Astrocyte of the spinal cord (primary cell): ENCODE measurements at regions not wholly inside any gene's neighbourhood (a gene's known extent, or its start where the extent isn't known, plus 50 kb on each side); places are given as distances from the start of the nearest gene placed in this dataset.

Experiments
- DNase-seq: peaks from one replicate; pipeline ENCODE4 v3.0.0; 2011; ENCODE audit warnings: low read depth, low spot score
- H3K4me3 ChIP-seq: 2 replicates; pipeline ENCODE4 v1.5.1; 2011; ENCODE audit warnings: low read depth, mild to moderate bottlenecking, low read length, moderate library complexity
- CTCF ChIP-seq: IDR thresholded peaks from 2 replicates; pipeline ENCODE4 v1.5.1; 2012; ENCODE audit warnings: low read depth, mild to moderate bottlenecking, low read length, inconsistent platforms
- in situ Hi-C: cut with HindIII; loops from 2 replicates; pipeline ENCODE4 v1.10.0; 2017; ENCODE audit warnings: low sequenced_read_pairs

GRCh38 chr5:124670722-124671184, 75.7 kb downstream of the ZNF608 start:
- TF ChIP-seq CTCF: no peak
- in situ Hi-C loops: no loop called here
- DNase-seq: no peak
- H3K4me3 ChIP-seq: no peak overlapping the region

GRCh38 chr5:124669956-124670721, 76.3 kb downstream of the ZNF608 start:
- no peak for DNase-seq
- in situ Hi-C loops: no loop called here

GRCh38 chr5:124669300-124669648, 77.2 kb downstream of the ZNF608 start:
- no peak overlapping the region for H3K4me3 ChIP-seq
- in situ Hi-C loops: no loop called here
- DNase-seq: no peak
- no peak for TF ChIP-seq CTCF

More at GRCh38 chr5:124669956-124670721, 76.3 kb downstream of the ZNF608 start:
- no peak overlapping the region for H3K4me3 ChIP-seq
- no peak for TF ChIP-seq CTCF

- no peak for DNase-seq
- no peak overlapping the region for H3K4me3 ChIP-seq
- in situ Hi-C loops: no loop called here
- no peak for TF ChIP-seq CTCF
These were observed 77.8 kb downstream of the ZNF608 start for GRCh38 chr5:124668353-124669299.

- no peak overlapping the region for H3K4me3 ChIP-seq
- in situ Hi-C loops: no loop called here
- TF ChIP-seq CTCF: no peak
- no peak for DNase-seq
These were observed 80.8 kb downstream of the ZNF608 start for GRCh38 chr5:124665625-124666024.

- no peak overlapping the region for H3K4me3 ChIP-seq
- TF ChIP-seq CTCF: no peak
- in situ Hi-C loops: no loop called here
- DNase-seq: no peak
These were observed 81.4 kb downstream of the ZNF608 start for GRCh38 chr5:124665035-124665434.
